MM.1S (cell line): ENCODE measurements at regions not wholly inside any gene's neighbourhood (a gene's known extent, or its start where the extent isn't known, plus 50 kb on each side); places are given as distances from the start of the nearest gene placed in this dataset.

ENCODE experiments used
- DNase-seq: peaks from one replicate; pipeline ENCODE4 v3.0.0-alpha.2; 2015
- H2AFZ ChIP-seq: fragments of 300-600 bp; sonication (generic); 2 replicates; pipeline ENCODE4 v1.6.0; 2016; ENCODE audit warnings: antibody characterized with exemption, low read length
- H3F3A ChIP-seq: fragments of 300-600 bp; sonication (generic); 2 replicates; pipeline ENCODE4 v1.6.1; 2016; ENCODE audit warnings: mild to moderate bottlenecking, antibody characterized with exemption, low read length, moderate library complexity, mixed read lengths; ENCODE audit not compliant: insufficient read depth
- H3K27ac ChIP-seq: fragments of 300-600 bp; sonication (generic); 2 replicates; pipeline ENCODE4 v1.5.1; 2016; ENCODE audit warnings: mild to moderate bottlenecking, low read length
- H3K27me3 ChIP-seq: fragments of 300-600 bp; sonication (generic); replicated peaks from 2 replicates; pipeline ENCODE4 v1.6.0; 2016; ENCODE audit warnings: low read length; ENCODE audit not compliant: insufficient read depth
- H3K36me3 ChIP-seq: fragments of 300-600 bp; sonication (generic); replicated peaks from 2 replicates; pipeline ENCODE4 v1.6.1; 2016; ENCODE audit warnings: mild to moderate bottlenecking, low read length, mixed read lengths; ENCODE audit not compliant: insufficient read depth
- H3K4me1 ChIP-seq: fragments of 300-600 bp; sonication (generic); 2 replicates; pipeline ENCODE4 v1.6.1; 2016; ENCODE audit warnings: low read length, mixed read lengths
- H3K4me2 ChIP-seq: fragments of 300-600 bp; sonication (generic); 2 replicates; pipeline ENCODE4 v1.6.0; 2016; ENCODE audit warnings: low read depth, low read length
- H3K4me3 ChIP-seq: fragments of 300-600 bp; sonication (generic); 2 replicates; pipeline ENCODE4 v1.5.1; 2016; ENCODE audit warnings: low read length, mixed read lengths
- H3K79me2 ChIP-seq: fragments of 300-600 bp; sonication (generic); 2 replicates; pipeline ENCODE4 v1.6.1; 2016; ENCODE audit warnings: mixed run types, low read length, mixed read lengths
- H3K9ac ChIP-seq: fragments of 300-600 bp; sonication (generic); 2 replicates; pipeline ENCODE4 v1.6.1; 2016; ENCODE audit warnings: low read length, mixed read lengths
- H3K9me2 ChIP-seq: fragments of 300-600 bp; sonication (generic); replicated peaks from 2 replicates; pipeline ENCODE4 v1.6.1; 2016; ENCODE audit warnings: mild to moderate bottlenecking, low read length, mixed read lengths; ENCODE audit not compliant: insufficient read depth
- H3K9me3 ChIP-seq: fragments of 300-600 bp; sonication (generic); replicated peaks from 2 replicates; pipeline ENCODE4 v1.6.1; 2016; ENCODE audit warnings: mild to moderate bottlenecking, low read length, mixed read lengths; ENCODE audit not compliant: insufficient read depth
- H4K20me1 ChIP-seq: fragments of 300-600 bp; sonication (generic); 2 replicates; pipeline ENCODE4 v1.6.1; 2016; ENCODE audit warnings: mild to moderate bottlenecking, low read length, moderate library complexity, mixed read lengths; ENCODE audit not compliant: insufficient read depth
- EZH2 ChIP-seq: fragments of 300-600 bp; sonication (generic); optimal IDR thresholded peaks from 2 replicates; pipeline ENCODE3; 2017; ENCODE audit warnings: low read depth, mild to moderate bottlenecking, antibody characterized with exemption, low read length, mixed read lengths
- EZH2phosphoT487 ChIP-seq: fragments of 300-600 bp; sonication (generic); IDR thresholded peaks from 2 replicates; pipeline ENCODE4 v1.6.1; 2018; ENCODE audit warnings: antibody characterized with exemption, low read length
- TF ChIP-seq, protein P1 (sequence below): fragments of 300-600 bp; sonication (generic); IDR thresholded peaks from 2 replicates; pipeline ENCODE4 v1.5.1; 2016; ENCODE audit warnings: antibody characterized with exemption, low read length, mixed read lengths

DNA sequence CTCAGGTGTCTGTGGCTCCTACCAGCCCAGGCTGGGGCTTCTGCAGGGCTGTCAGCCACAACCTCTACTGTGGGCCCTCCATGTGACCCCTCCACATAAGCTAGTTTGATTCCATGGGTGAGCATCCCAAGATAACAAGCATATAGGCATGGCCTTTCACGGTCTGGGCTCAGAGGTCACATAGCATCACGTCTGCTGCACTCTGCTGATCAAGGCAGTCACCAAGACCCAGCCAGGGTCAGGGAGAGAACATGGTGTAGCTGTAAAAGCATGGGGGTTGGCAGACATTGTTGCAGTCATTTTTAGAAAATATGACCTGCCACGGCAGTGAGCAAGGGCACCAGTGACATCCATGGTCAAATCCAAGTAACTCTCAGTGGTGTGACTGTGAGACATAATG is 698.8 kb downstream of the UQCRFS1 start:
- Histone ChIP-seq H3K27me3 (no peaks in the 10 kb centered on the region), H3K9me2 (no peaks in the 10 kb centered on the region), H3K79me2 (peaks cover 19% of the 10 kb centered on the region), H3K9ac (no peak overlapping the region), H2AFZ (no peak overlapping the region), H3F3A (peaks cover 18% of the 10 kb centered on the region), H3K36me3 (no peaks in the 10 kb centered on the region), H3K27ac (no peak overlapping the region), H3K4me2 (no peak overlapping the region), H4K20me1 (no peaks in the 10 kb centered on the region), H3K9me3 (no peaks in the 10 kb centered on the region), H3K4me3 (no peak overlapping the region), H3K4me1 (peaks cover 20% of the 10 kb centered on the region)
- TF ChIP-seq EZH2: no peak
- TF ChIP-seq, protein P1, sequence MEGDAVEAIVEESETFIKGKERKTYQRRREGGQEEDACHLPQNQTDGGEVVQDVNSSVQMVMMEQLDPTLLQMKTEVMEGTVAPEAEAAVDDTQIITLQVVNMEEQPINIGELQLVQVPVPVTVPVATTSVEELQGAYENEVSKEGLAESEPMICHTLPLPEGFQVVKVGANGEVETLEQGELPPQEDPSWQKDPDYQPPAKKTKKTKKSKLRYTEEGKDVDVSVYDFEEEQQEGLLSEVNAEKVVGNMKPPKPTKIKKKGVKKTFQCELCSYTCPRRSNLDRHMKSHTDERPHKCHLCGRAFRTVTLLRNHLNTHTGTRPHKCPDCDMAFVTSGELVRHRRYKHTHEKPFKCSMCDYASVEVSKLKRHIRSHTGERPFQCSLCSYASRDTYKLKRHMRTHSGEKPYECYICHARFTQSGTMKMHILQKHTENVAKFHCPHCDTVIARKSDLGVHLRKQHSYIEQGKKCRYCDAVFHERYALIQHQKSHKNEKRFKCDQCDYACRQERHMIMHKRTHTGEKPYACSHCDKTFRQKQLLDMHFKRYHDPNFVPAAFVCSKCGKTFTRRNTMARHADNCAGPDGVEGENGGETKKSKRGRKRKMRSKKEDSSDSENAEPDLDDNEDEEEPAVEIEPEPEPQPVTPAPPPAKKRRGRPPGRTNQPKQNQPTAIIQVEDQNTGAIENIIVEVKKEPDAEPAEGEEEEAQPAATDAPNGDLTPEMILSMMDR: no peak
- no peak for TF ChIP-seq EZH2phosphoT487
- no peak for DNase-seq

DNA sequence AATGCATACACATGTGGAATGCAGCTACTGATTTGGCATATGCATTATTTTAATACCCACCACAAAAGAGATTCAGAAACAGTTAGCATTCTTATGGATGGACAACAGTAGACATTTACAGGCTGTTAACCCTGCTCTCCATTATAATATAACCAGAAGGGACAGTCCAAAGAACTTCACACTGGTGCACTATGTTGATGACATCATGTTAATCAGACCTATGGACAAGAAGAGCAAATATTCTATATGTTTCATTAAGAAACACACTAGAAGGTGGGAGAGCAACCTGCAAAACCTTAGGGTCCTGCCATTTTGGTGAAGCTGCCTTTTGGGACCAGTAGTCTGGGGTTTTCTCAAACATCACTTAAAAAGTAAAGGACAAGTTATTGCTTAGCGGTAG is 701.3 kb downstream of the UQCRFS1 start:
- Histone ChIP-seq H3K9me2 (no peaks in the 10 kb centered on the region), H3K9ac (no peak overlapping the region), H3K27ac (no peak overlapping the region), H3K4me3 (no peak overlapping the region), H3F3A (peaks cover 14% of the 10 kb centered on the region), H4K20me1 (no peaks in the 10 kb centered on the region), H3K9me3 (no peaks in the 10 kb centered on the region), H2AFZ (no peak overlapping the region), H3K36me3 (no peaks in the 10 kb centered on the region), H3K4me2 (no peak overlapping the region), H3K4me1 (peaks cover 13% of the 10 kb centered on the region), H3K27me3 (no peaks in the 10 kb centered on the region), H3K79me2 (peaks cover 17% of the 10 kb centered on the region)
- TF ChIP-seq, protein P1: no peak
- no peak for TF ChIP-seq EZH2
- no peak for TF ChIP-seq EZH2phosphoT487
- DNase-seq: no peak

DNA sequence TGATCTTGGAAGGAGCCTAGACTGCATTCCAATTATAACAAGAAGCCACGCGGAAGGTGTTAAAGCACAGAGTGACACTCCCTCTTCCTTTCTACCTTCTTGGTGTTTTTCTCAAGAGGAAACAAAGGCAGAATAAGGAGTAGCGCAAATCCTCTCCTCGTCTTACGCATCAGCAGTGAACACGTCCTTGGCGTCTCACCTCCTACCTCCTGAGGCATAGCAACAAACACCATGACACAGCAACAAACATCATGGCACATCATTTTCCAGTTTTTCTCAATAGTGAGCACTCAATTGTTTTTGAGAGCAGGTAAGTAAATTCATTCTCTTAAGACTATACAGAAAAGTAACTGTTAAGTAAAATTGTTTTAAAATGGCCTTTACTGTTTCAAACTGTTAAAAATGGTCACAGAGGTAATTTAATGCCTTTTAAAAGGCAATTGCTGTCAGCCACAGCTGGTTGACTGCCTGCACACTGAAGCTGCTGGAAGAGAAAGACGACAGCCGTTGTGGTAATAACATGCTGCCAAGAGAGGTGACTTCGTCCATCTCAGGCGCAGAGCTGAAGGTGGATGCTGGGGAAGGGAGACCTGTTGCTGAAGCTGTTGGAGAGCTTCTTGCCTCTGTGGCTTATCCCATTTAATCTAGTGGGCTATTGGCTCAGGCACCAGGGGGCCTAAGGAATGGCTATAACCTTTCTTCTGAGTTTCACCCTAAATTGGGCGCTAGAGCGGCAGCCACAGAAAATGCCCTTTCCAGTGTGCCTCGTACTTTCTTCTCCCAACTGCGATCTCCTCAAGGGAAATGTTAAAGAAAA is 703.7 kb downstream of the UQCRFS1 start:
- peaks cover 11% of the 10 kb centered on the region for H3K79me2 ChIP-seq
- no peaks in the 10 kb centered on the region for H3K9me3 ChIP-seq
- H4K20me1 ChIP-seq: no peaks in the 10 kb centered on the region
- no peaks in the 10 kb centered on the region for H3K9me2 ChIP-seq
- peaks cover 11% of the 10 kb centered on the region for H3K4me1 ChIP-seq
- no peak overlapping the region for H3K9ac ChIP-seq
- TF ChIP-seq, protein P1: no peak
- TF ChIP-seq EZH2phosphoT487 (no peak), EZH2 (no peak)
- H3K27ac ChIP-seq: no peak overlapping the region
- DNase-seq: no peak
- no peak overlapping the region for H3K4me2 ChIP-seq
- no peaks in the 10 kb centered on the region for H3F3A ChIP-seq
- H3K36me3 ChIP-seq: no peaks in the 10 kb centered on the region
- H3K4me3 ChIP-seq: no peak overlapping the region
- no peak overlapping the region for H2AFZ ChIP-seq
- H3K27me3 ChIP-seq: no peaks in the 10 kb centered on the region
